SK-N-SH (cell line): ENCODE measurements at regions not wholly inside any gene's neighbourhood (a gene's known extent, or its start where the extent isn't known, plus 50 kb on each side); places are given as distances from the start of the nearest gene placed in this dataset.
"Not testable (repeated sequence)": the region's sequence is repeated elsewhere in the genome, so short reads cannot be mapped to it uniquely, and the experiment has no call there.

Experiments used
- CHD2 ChIP-seq: fragments of 150-350 bp; IDR thresholded peaks from 2 replicates; pipeline ENCODE4 v1.6.1; 2018; ENCODE audit warnings: low read length; ENCODE audit not compliant: partially characterized antibody
- POLR2AphosphoS5 ChIP-seq: IDR thresholded peaks from 2 replicates; pipeline ENCODE4 v1.6.1; 2012; ENCODE audit warnings: low read depth, low read length
- TF ChIP-seq, protein P1 (sequence below): fragments of 200-600 bp; sonication (generic); IDR thresholded peaks from 2 replicates; pipeline ENCODE4 v1.6.1; 2017; ENCODE audit warnings: antibody characterized with exemption, mild to moderate bottlenecking, moderate library complexity
- TF ChIP-seq, protein P2 (sequence below): IDR thresholded peaks from 2 replicates; pipeline ENCODE4 v1.4.0; 2012; ENCODE audit warnings: low read depth, borderline replicate concordance

DNA sequence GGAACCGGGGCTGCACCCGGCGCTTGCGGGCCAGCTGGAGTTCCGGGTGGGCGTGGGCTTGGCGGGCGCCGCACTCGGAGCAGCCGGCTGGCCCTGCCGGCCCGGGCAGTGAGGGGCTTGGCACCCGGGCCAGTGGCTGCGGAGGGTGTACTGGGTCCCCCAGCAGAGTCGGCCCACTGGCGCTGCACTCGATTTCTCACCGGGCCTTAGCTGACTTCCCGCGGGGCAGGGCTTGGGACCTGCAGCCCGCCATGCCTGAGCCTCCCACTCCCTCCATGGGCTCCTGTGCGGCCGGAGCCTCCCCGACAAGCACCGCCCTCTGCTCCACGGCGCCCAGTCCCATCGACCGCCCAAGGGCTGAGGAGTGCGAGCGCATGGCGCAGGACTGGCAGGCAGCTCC is 100.6 kb downstream of the SCN11A start:
- TF ChIP-seq, protein P1, sequence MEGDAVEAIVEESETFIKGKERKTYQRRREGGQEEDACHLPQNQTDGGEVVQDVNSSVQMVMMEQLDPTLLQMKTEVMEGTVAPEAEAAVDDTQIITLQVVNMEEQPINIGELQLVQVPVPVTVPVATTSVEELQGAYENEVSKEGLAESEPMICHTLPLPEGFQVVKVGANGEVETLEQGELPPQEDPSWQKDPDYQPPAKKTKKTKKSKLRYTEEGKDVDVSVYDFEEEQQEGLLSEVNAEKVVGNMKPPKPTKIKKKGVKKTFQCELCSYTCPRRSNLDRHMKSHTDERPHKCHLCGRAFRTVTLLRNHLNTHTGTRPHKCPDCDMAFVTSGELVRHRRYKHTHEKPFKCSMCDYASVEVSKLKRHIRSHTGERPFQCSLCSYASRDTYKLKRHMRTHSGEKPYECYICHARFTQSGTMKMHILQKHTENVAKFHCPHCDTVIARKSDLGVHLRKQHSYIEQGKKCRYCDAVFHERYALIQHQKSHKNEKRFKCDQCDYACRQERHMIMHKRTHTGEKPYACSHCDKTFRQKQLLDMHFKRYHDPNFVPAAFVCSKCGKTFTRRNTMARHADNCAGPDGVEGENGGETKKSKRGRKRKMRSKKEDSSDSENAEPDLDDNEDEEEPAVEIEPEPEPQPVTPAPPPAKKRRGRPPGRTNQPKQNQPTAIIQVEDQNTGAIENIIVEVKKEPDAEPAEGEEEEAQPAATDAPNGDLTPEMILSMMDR = not testable (repeated sequence)
- TF ChIP-seq CHD2, POLR2AphosphoS5: not testable (repeated sequence)
- TF ChIP-seq, protein P2, sequence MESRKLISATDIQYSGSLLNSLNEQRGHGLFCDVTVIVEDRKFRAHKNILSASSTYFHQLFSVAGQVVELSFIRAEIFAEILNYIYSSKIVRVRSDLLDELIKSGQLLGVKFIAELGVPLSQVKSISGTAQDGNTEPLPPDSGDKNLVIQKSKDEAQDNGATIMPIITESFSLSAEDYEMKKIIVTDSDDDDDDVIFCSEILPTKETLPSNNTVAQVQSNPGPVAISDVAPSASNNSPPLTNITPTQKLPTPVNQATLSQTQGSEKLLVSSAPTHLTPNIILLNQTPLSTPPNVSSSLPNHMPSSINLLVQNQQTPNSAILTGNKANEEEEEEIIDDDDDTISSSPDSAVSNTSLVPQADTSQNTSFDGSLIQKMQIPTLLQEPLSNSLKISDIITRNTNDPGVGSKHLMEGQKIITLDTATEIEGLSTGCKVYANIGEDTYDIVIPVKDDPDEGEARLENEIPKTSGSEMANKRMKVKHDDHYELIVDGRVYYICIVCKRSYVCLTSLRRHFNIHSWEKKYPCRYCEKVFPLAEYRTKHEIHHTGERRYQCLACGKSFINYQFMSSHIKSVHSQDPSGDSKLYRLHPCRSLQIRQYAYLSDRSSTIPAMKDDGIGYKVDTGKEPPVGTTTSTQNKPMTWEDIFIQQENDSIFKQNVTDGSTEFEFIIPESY = not testable (repeated sequence)
